ENCODE measurements at regions not wholly inside any gene's neighbourhood (a gene's known extent, or its start where the extent isn't known, plus 50 kb on each side); places are given as distances from the start of the nearest gene placed in this dataset.

DNA sequence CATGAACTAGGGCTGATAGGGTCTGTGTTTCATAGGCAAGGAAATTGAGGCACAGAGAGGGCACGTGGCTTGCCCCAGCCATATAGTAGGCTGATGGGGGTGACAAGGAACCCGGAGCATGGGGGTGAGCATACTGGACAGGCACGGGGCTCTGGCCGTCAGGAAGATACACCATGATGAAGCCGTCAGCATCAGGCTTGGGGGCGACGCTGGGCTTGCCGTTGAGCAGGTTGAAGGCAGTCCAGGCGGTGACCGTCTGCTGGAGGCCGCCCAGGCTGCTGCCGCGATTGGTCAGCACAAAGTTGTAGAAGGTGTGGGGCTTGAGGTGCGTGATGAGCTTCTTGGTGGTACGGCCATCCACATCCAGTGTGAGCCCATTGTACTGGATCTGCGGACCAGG, 119.7 kb downstream of the PTPRS start:
- 94 to 96% methylated on average over 16 of the region's 16 CpGs for WGBS, 2 donors
- Histone ChIP-seq H3K27ac (ENCODE audit: low read depth in 2 of 2, low read length in 1 of 2) (no peak overlapping the region), H3K4me1 (ENCODE audit: control insufficient read depth in 2 of 2, insufficient read depth in 2 of 2, low read length in 1 of 2) (no peaks in the 10 kb centered on the region), H3K4me3 (ENCODE audit: low read depth in 1 of 2, low read length in 2 of 2) (no peak overlapping the region), H3K36me3 (ENCODE audit: control insufficient read depth in 2 of 2, insufficient read depth in 2 of 2, low read length in 1 of 2) (peaks cover 14 to 38% of the 10 kb centered on the region in 2 donors), H3K9me3 (ENCODE audit: control insufficient read depth in 2 of 2, insufficient read depth in 1 of 2, low read depth in 1 of 2, low read length in 1 of 2) (peaks cover 0 to 3% of the 10 kb centered on the region in 2 donors), H3K27me3 (ENCODE audit: control insufficient read depth in 1 of 2, insufficient read depth in 2 of 2, low read length in 2 of 2) (no peaks in the 10 kb centered on the region)

- Histone ChIP-seq H3K4me3 (ENCODE audit: low read depth in 1 of 2, low read length in 2 of 2) (no peak overlapping the region), H3K9me3 (ENCODE audit: control insufficient read depth in 2 of 2, insufficient read depth in 1 of 2, low read depth in 1 of 2, low read length in 1 of 2) (peaks cover 0 to 3% of the 10 kb centered on the region in 2 donors), H3K36me3 (ENCODE audit: control insufficient read depth in 2 of 2, insufficient read depth in 2 of 2, low read length in 1 of 2) (peaks cover 14 to 39% of the 10 kb centered on the region in 2 donors), H3K4me1 (ENCODE audit: control insufficient read depth in 2 of 2, insufficient read depth in 2 of 2, low read length in 1 of 2) (no peaks in the 10 kb centered on the region), H3K27ac (ENCODE audit: low read depth in 2 of 2, low read length in 1 of 2) (no peak overlapping the region), H3K27me3 (ENCODE audit: control insufficient read depth in 1 of 2, insufficient read depth in 2 of 2, low read length in 2 of 2) (no peaks in the 10 kb centered on the region)
- 88 to 96% methylated on average over 5 of the region's 5 CpGs for WGBS, 2 donors
These were observed 120.3 kb downstream of the PTPRS start for GRCh38 chr19:5220361-5220760.

DNA sequence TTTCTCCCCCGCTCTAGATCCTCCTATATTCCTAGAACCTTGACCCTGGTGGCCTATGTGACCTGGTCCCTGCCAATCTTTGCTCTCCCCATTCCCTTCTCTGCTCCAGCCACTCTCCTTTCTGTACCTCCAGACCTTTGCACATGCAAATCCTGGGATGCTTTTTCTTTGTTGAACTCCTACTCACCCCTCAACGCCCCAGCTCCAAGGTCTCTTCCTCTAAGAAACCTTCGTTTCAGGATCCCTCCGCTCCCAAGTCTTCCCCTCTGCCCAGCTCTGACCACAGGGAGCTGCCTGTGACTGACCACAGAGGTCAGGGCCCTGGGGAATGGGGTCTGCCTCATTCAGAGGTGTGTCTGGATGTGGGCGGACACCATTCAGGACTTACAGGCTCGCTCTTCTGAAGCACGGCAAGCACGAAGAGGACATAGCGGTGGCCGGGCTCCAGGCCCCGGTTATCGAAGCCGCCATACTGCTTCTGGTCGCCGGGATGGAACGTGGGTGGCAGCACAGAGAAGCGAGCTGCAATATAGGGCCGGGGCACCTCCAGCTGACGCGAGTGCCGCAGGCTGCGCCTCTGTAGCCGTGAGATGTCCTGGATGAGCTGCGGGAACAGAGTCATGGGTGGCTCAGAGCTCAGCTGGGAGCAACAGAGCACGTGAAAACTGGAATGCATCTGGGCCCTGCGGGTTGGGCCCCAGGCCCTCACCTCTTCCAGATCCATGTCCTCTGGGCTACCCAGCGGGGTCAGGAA, 120.9 kb downstream of the PTPRS start:
- Histone ChIP-seq H3K4me3 (ENCODE audit: low read depth in 1 of 2, low read length in 2 of 2) (no peak overlapping the region), H3K36me3 (ENCODE audit: control insufficient read depth in 2 of 2, insufficient read depth in 2 of 2, low read length in 1 of 2) (peaks cover 14 to 45% of the 10 kb centered on the region in 2 donors), H3K4me1 (ENCODE audit: control insufficient read depth in 2 of 2, insufficient read depth in 2 of 2, low read length in 1 of 2) (no peaks in the 10 kb centered on the region), H3K27ac (ENCODE audit: low read depth in 2 of 2, low read length in 1 of 2) (no peak overlapping the region), H3K27me3 (ENCODE audit: control insufficient read depth in 1 of 2, insufficient read depth in 2 of 2, low read length in 2 of 2) (no peaks in the 10 kb centered on the region), H3K9me3 (ENCODE audit: control insufficient read depth in 2 of 2, insufficient read depth in 1 of 2, low read depth in 1 of 2, low read length in 1 of 2) (peaks cover 0 to 3% of the 10 kb centered on the region in 2 donors)
- WGBS, 2 donors: 95 to 97% methylated on average over 27 of the region's 27 CpGs

GRCh38 chr19:5218963-5219530, 121.6 kb downstream of the PTPRS start:
- H3K4me3 ChIP-seq (ENCODE audit: low read depth in 1 of 2, low read length in 2 of 2): no peak overlapping the region
- 92 to 93% methylated on average over 8 of the region's 8 CpGs for WGBS, 2 donors
- H3K36me3 ChIP-seq (ENCODE audit: control insufficient read depth in 2 of 2, insufficient read depth in 2 of 2, low read length in 1 of 2): peaks cover 14 to 50% of the 10 kb centered on the region in 2 donors
- no peak overlapping the region for H3K27ac ChIP-seq (ENCODE audit: low read depth in 2 of 2, low read length in 1 of 2)
- peaks cover 0 to 3% of the 10 kb centered on the region in 2 donors for H3K9me3 ChIP-seq (ENCODE audit: control insufficient read depth in 2 of 2, insufficient read depth in 1 of 2, low read depth in 1 of 2, low read length in 1 of 2)
- H3K4me1 ChIP-seq (ENCODE audit: control insufficient read depth in 2 of 2, insufficient read depth in 2 of 2, low read length in 1 of 2): peaks cover 0 to 2% of the 10 kb centered on the region in 2 donors
- H3K27me3 ChIP-seq (ENCODE audit: control insufficient read depth in 1 of 2, insufficient read depth in 2 of 2, low read length in 2 of 2): no peaks in the 10 kb centered on the region

GRCh38 chr19:5218255-5218855, 122.3 kb downstream of the PTPRS start:
- whole genome bisulfite sequencing, 2 donors: 90 to 93% methylated on average over 12 of the region's 12 CpGs
- Histone ChIP-seq H3K36me3 (ENCODE audit: control insufficient read depth in 2 of 2, insufficient read depth in 2 of 2, low read length in 1 of 2) (peaks cover 14 to 55% of the 10 kb centered on the region in 2 donors), H3K4me1 (ENCODE audit: control insufficient read depth in 2 of 2, insufficient read depth in 2 of 2, low read length in 1 of 2) (peaks cover 0 to 2% of the 10 kb centered on the region in 2 donors), H3K27me3 (ENCODE audit: control insufficient read depth in 1 of 2, insufficient read depth in 2 of 2, low read length in 2 of 2) (no peaks in the 10 kb centered on the region), H3K27ac (ENCODE audit: low read depth in 2 of 2, low read length in 1 of 2) (no peak overlapping the region), H3K4me3 (ENCODE audit: low read depth in 1 of 2, low read length in 2 of 2) (no peak overlapping the region), H3K9me3 (ENCODE audit: control insufficient read depth in 2 of 2, insufficient read depth in 1 of 2, low read depth in 1 of 2, low read length in 1 of 2) (peaks cover 0 to 3% of the 10 kb centered on the region in 2 donors)

DNA sequence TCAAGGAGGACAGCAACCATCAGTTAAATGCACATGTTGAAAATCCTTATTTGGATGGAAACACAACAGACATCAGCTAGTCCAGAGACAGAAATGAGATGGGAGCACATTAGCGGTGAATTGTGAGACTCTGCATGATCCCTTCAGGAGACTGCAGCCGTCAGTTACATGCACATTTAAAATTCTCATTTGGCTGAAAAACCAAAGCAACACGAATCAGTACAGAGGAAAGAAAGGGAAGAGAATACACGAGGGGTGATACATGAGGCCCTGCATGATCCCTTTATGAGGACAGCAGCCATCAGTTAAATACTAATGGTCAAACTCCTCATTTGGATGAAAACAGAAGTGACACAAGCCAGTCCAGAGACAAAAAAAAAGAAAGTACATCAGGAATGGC, 123.4 kb downstream of the PTPRS start:
- H3K36me3 ChIP-seq (ENCODE audit: control insufficient read depth in 2 of 2, insufficient read depth in 2 of 2, low read length in 1 of 2): peaks cover 14 to 54% of the 10 kb centered on the region in 2 donors
- no peak overlapping the region for H3K4me3 ChIP-seq (ENCODE audit: low read depth in 1 of 2, low read length in 2 of 2)
- H3K4me1 ChIP-seq (ENCODE audit: control insufficient read depth in 2 of 2, insufficient read depth in 2 of 2, low read length in 1 of 2): peaks cover 0 to 2% of the 10 kb centered on the region in 2 donors
- 88 to 94% methylated on average over 4 of the region's 4 CpGs for WGBS, 2 donors
- peaks cover 0 to 3% of the 10 kb centered on the region in 2 donors for H3K9me3 ChIP-seq (ENCODE audit: control insufficient read depth in 2 of 2, insufficient read depth in 1 of 2, low read depth in 1 of 2, low read length in 1 of 2)
- no peak overlapping the region for H3K27ac ChIP-seq (ENCODE audit: low read depth in 2 of 2, low read length in 1 of 2)
- H3K27me3 ChIP-seq (ENCODE audit: control insufficient read depth in 1 of 2, insufficient read depth in 2 of 2, low read length in 2 of 2): no peaks in the 10 kb centered on the region

DNA sequence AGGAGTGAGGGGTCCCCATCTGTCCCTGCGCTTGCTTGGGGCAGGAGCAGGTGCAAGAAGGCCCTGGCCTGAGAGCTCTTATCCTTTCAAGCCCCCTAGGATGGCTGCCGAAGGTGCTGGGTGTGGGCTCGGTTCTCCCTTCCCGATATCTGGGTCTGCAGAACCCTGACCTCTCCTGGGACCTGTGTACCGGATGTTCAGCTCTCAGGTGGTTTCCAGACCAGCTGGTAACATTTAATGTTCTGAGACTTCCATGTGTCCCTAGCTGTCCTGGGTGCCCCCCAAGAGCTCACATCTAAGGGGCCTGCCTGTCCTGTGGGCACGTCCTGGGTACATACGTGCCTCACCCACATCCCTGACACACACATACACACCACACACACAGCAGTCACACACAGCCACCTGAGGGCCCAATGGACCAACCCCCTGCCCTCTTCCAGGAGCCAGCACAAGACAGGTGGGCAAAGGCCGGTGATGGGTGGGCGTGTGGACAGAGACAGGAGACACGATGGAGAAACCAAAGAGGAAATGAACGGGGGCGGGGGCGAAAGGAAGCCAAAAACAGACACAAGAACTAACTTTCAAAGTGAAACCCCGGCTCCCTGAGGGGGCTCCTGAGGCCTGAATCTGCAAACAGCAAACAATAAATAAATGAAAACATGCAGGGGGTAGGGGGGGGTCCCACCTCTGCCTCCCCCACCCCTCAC, 124.3 kb downstream of the PTPRS start:
- H3K27ac ChIP-seq (ENCODE audit: low read depth in 2 of 2, low read length in 1 of 2): no peak overlapping the region
- H3K4me3 ChIP-seq (ENCODE audit: low read depth in 1 of 2, low read length in 2 of 2): no peak overlapping the region
- peaks cover 0 to 6% of the 10 kb centered on the region in 2 donors for H3K9me3 ChIP-seq (ENCODE audit: control insufficient read depth in 2 of 2, insufficient read depth in 1 of 2, low read depth in 1 of 2, low read length in 1 of 2)
- no peaks in the 10 kb centered on the region for H3K27me3 ChIP-seq (ENCODE audit: control insufficient read depth in 1 of 2, insufficient read depth in 2 of 2, low read length in 2 of 2)
- WGBS, 2 donors: 83 to 90% methylated on average over 14 of the region's 14 CpGs
- H3K36me3 ChIP-seq (ENCODE audit: control insufficient read depth in 2 of 2, insufficient read depth in 2 of 2, low read length in 1 of 2): peaks cover 18 to 59% of the 10 kb centered on the region in 2 donors
- peaks cover 0 to 2% of the 10 kb centered on the region in 2 donors for H3K4me1 ChIP-seq (ENCODE audit: control insufficient read depth in 2 of 2, insufficient read depth in 2 of 2, low read length in 1 of 2)

- H3K27ac ChIP-seq (ENCODE audit: low read depth in 2 of 2, low read length in 1 of 2): no peak overlapping the region
- no peak overlapping the region for H3K4me3 ChIP-seq (ENCODE audit: low read depth in 1 of 2, low read length in 2 of 2)
- peaks cover 21 to 60% of the 10 kb centered on the region in 2 donors for H3K36me3 ChIP-seq (ENCODE audit: control insufficient read depth in 2 of 2, insufficient read depth in 2 of 2, low read length in 1 of 2)
- peaks cover 0 to 2% of the 10 kb centered on the region in 2 donors for H3K4me1 ChIP-seq (ENCODE audit: control insufficient read depth in 2 of 2, insufficient read depth in 2 of 2, low read length in 1 of 2)
- H3K27me3 ChIP-seq (ENCODE audit: control insufficient read depth in 1 of 2, insufficient read depth in 2 of 2, low read length in 2 of 2): no peaks in the 10 kb centered on the region
- 95% methylated on average over 18 of the region's 18 CpGs for WGBS, 2 donors
- peaks cover 0 to 6% of the 10 kb centered on the region in 2 donors for H3K9me3 ChIP-seq (ENCODE audit: control insufficient read depth in 2 of 2, insufficient read depth in 1 of 2, low read depth in 1 of 2, low read length in 1 of 2)
These were observed 125.2 kb downstream of the PTPRS start for GRCh38 chr19:5215431-5215830.

GRCh38 chr19:5214902-5215301, 125.7 kb downstream of the PTPRS start:
- Histone ChIP-seq H3K36me3 (ENCODE audit: control insufficient read depth in 2 of 2, insufficient read depth in 2 of 2, low read length in 1 of 2) (peaks cover 17 to 58% of the 10 kb centered on the region in 2 donors), H3K4me1 (ENCODE audit: control insufficient read depth in 2 of 2, insufficient read depth in 2 of 2, low read length in 1 of 2) (peaks cover 0 to 2% of the 10 kb centered on the region in 2 donors)

More at GRCh38 chr19:5214902-5215301, 125.7 kb downstream of the PTPRS start:
- Histone ChIP-seq H3K27me3 (ENCODE audit: control insufficient read depth in 1 of 2, insufficient read depth in 2 of 2, low read length in 2 of 2) (no peaks in the 10 kb centered on the region), H3K9me3 (ENCODE audit: control insufficient read depth in 2 of 2, insufficient read depth in 1 of 2, low read depth in 1 of 2, low read length in 1 of 2) (peaks cover 0 to 5% of the 10 kb centered on the region in 2 donors), H3K27ac (ENCODE audit: low read depth in 2 of 2, low read length in 1 of 2) (no peak overlapping the region), H3K4me3 (ENCODE audit: low read depth in 1 of 2, low read length in 2 of 2) (no peak overlapping the region)
- WGBS, 2 donors: 86 to 96% methylated on average over 6 of the region's 6 CpGs
